Suppressor macrophage treated with lipopolysaccharide for 4 hours (primary cell): ENCODE measurements at regions not wholly inside any gene's neighbourhood (a gene's known extent, or its start where the extent isn't known, plus 50 kb on each side); places are given as distances from the start of the nearest gene placed in this dataset.
"Not testable (repeated sequence)": the region's sequence is repeated elsewhere in the genome, so short reads cannot be mapped to it uniquely, and the experiment has no call there.

Source experiments
- DNase-seq: peaks from one replicate; pipeline ENCODE4 v3.0.0-alpha.2; 2020

DNA sequence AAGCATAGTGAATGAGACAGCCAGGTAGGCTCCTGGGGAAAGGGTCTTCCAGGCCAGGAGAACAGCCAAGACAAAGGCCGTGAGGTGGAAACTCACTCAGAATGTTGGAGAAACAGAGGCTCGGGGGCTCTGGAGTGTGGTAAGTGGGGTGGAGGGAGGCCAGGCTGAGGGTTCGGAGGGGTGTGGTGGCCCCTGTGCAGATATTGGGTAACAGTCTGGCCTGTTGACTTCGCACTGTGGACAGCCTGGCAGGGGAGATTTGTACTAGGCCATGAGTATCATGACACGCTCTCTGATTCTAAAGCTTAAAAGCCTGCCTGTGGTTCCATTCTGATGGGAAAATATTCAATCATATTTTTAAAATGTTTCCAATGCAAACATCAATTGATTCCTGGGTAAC lies 239.3 kb downstream of the GADD45G start:
- no peak for DNase-seq

GRCh38 chr9:89844535-89844934 lies 239.7 kb downstream of the GADD45G start:
- no peak for DNase-seq

GRCh38 chr9:89845321-89845720 lies 240.5 kb downstream of the GADD45G start:
- no peak for DNase-seq

DNA sequence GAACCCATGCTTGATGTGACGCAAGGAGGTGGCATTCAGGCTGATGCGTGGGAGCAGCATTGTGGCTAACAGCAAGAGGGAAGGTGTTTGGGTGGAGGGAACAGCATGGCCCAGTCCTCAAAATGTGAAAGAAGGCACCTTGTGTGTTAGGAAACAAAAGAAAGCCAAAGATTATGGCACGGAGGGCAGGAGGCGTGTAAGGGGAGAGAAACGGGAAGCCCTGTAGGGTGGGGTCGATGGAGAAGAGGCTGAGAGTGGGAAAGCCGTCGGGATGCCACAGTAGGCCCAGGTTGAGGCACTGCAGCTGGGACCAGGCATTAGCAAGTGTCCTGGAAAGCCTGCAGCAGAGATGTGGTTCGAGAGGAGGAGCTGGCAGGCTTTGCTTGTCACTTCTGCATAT lies 241.1 kb downstream of the GADD45G start:
- DNase-seq, result no peak

DNA sequence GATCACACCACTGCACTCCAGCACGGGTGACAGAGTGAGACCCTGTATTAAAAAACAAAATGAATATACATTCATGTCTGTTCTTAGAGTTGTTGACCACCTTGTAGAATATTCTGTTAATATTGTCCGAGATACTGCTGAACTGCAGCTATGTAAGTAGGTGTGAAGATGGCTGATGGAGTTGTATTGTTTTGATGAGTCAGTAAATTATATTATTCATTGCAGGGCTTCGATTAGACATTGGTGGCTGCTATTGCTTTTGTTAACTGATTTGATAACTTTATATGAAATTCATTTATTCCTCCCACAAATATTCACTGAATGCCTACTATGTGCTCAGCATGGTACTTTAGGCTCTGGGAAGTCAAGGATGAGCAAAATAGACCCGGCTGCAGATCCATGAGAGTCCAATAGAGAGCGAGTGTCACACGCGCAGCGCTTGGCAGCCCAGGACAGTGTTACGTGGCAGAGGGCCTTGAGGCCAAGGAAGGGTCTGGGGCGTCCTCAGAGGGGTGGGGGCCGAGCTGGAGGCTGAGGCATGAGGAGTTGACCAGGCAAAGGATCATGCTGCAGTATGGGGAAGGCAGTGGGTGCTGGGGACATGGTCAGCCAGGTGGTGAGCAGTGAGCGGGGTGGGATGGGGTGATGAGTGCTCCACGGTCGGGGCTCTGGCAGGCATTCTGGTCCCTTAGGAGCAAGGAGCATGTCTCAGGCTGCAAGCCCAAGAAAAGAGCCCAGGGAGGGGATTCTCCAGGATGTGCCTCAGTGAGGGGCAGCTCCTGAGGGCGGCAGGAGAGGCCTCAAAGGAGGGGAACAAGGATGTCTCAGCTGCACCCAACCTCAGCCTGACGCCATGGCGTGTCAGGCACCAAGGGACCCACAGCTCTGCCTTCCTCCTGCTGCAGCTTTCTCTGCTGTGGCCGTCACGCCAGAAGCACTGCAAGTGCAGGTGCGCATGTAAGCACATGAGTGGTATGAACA lies 243.5 kb downstream of the GADD45G start:
- DNase-seq, result no peak

DNA sequence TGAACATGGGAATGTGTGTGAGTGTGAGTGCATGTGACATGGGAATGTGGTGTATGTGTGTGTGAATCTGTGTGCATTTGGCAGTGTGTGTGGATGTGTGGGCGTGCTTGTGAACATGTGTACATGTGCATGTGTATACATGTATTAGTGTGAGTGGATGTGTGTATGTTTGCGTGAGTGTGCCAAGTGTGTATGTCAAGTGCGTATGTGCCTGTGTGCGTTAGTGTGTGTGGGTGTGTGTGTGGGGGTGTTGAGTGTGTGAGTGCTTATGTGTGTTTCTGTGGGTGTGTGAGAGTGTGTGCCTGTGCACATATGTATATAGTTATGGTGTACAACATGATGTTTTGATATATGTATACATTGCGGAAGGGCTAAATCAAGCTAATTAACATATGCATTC lies 244.3 kb downstream of the GADD45G start:
- DNase-seq, result no peak

DNA sequence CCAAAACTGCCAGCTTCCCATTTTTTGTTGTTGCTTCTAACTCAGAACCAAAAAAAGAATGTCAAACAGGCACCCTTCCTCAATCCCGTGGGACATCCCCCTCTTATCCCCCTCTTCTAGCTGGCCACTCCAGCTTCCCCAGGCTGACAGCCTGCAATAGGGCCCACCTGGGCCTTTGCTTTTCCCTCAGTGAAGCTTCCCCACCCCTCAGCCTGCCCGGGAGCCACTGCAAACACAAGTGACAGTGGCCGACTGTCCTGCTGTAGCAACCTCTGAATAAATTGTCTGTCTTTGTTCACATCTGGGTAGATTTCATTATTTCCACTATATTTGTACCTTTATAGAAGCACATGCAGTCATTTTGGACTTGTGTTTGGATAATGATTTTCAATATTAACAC lies 245.3 kb downstream of the GADD45G start:
- DNase-seq, result no peak

GRCh38 chr9:89850631-89851325 lies 246.0 kb downstream of the GADD45G start:
- no peak for DNase-seq

DNA sequence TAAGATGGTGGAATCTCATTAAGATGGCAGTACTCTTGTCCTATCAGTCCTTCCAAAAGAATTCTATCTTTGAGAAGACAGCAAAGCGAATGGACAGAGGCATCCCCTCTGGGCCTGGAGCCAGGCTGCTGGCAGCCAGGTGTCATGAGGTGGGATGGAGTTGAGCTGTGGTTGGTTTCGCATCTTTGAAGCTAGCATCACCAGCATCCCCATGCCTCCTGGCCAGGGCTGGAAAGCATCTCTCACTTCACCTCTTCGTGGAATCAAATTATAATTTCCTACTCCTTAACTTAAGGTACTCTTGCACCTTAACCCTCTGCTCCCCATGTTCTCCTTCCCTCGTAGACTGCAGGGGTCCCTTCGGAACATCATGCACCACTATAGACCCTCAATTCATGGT lies 248.3 kb downstream of the GADD45G start:
- no peak for DNase-seq

- DNase-seq, result no peak
These were observed 249.1 kb downstream of the GADD45G start for GRCh38 chr9:89853931-89854330.

- no peak for DNase-seq
These were observed 250.1 kb downstream of the GADD45G start for GRCh38 chr9:89854715-89855475.

- not testable (repeated sequence) for DNase-seq
These were observed 251.5 kb downstream of the GADD45G start for GRCh38 chr9:89856296-89856695.

DNA sequence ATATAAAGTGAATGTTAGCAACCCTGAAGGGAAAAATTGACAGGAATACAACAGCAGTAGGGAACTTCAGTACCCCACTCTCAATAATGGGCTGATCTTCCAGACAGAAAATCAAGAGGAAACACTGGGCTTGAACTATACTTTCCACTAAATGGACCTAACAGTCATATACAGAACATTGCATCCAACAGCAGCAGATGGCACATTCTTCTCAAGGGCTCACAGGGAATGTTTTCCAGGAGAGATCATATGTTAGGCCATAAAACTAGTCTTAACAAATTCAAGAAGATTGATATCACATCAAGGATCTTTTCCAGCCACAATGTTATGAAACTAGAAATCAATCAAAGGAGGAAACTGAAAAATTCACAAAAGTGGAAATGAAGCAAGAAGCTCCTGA lies 252.1 kb downstream of the GADD45G start:
- not testable (repeated sequence) for DNase-seq

DNA sequence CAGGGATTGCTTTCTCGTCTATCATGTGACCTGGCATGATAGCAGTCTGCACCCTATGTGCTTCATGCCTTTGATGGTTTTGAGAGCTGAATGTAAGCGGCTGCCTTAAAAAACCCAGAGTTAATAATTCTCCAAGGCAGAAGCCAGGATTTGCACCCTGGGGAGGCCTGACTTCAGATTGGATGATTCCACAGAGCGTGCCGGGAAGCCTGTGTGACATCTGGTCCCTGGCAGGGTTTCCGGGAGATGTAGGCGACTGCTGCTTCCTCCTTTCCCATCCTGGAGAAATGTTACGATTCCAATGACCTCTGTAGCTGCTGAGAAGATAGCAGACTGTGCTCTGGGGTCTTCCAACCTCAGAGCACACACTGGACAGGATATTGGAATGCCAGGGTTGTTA lies 255.0 kb downstream of the GADD45G start:
- not testable (repeated sequence) for DNase-seq

- not testable (repeated sequence) for DNase-seq
These were observed 256.6 kb downstream of the GADD45G start for GRCh38 chr9:89861371-89861770.

- no peak for DNase-seq
These were observed 257.5 kb downstream of the GADD45G start for GRCh38 chr9:89862316-89862715.

DNA sequence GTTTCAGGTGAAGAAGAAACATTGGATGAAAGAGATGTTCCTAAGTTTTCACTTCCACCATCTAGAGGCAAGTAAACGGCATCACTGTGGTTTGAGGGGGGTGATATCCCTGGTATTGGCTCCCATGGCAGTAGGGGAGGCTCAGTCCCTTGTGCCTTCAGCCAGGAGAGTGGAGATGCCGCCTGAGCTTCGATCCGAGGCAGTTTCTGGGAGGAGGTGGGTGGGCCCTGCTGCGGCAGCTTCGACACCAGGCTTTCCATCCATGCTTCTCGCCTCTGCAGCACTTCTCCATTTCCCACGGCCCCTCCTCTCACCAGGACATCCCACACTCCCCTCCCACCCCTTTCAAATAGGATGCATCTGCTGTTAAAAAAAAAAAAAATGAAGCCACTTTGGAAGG lies 258.3 kb downstream of the GADD45G start:
- no peak for DNase-seq

- peak; percentile 18 for DNase-seq
These were observed 259.0 kb downstream of the GADD45G start for GRCh38 chr9:89863837-89864236.

- DNase-seq, result no peak
These were observed 259.4 kb downstream of the GADD45G start for GRCh38 chr9:89864257-89864656.

GRCh38 chr9:89864731-89865130 lies 259.9 kb downstream of the GADD45G start:
- no peak for DNase-seq

- no peak for DNase-seq
These were observed 260.5 kb downstream of the GADD45G start for GRCh38 chr9:89865357-89865756.

- DNase-seq, result no peak
These were observed 261.2 kb downstream of the GADD45G start for GRCh38 chr9:89865981-89866380.

DNA sequence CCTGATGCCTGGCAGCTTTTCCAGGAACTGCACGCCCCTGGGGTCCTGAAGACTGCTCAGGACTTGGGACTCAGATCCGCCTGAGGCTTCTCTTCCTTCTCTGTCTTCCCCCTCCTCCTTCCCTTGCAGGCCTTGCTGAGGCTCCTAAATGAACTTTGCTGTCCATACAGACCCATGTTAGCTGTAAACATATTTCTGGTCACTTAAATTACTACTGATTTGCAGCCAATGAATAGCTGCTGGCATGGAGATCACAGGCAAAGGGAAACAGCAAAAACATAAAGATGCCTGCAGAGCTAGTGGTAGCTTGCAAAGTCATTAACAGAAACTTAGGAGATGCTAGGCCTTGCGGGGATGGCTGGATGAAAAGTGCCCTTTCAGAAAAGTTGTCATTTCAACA lies 261.9 kb downstream of the GADD45G start:
- no peak for DNase-seq
